ENCODE measurements at regions not wholly inside any gene's neighbourhood (a gene's known extent, or its start where the extent isn't known, plus 50 kb on each side); places are given as distances from the start of the nearest gene placed in this dataset.

DNA sequence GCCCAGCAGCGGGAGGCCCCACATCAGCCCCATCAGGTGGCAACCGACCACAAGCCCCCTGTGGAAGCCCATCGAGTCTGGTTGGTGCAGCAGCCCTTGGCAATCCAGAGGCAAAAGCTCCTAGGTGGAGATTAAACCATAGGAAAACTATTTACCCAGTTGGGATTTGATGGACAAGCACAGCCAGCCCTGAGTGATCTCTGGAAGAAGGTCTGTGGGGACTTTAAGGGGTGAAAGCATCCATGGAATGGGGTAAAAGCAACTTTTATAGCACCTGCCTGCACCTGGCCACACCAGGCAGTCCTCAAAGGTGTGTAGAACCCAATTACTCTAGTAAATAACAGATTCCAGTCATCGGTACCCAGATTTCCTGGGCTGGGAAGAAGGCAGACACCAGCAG is 206.3 kb downstream of the IGSF11 start:
- intact Hi-C loops (cut with DNase I) = no loop called here
- TF ChIP-seq, protein P1, sequence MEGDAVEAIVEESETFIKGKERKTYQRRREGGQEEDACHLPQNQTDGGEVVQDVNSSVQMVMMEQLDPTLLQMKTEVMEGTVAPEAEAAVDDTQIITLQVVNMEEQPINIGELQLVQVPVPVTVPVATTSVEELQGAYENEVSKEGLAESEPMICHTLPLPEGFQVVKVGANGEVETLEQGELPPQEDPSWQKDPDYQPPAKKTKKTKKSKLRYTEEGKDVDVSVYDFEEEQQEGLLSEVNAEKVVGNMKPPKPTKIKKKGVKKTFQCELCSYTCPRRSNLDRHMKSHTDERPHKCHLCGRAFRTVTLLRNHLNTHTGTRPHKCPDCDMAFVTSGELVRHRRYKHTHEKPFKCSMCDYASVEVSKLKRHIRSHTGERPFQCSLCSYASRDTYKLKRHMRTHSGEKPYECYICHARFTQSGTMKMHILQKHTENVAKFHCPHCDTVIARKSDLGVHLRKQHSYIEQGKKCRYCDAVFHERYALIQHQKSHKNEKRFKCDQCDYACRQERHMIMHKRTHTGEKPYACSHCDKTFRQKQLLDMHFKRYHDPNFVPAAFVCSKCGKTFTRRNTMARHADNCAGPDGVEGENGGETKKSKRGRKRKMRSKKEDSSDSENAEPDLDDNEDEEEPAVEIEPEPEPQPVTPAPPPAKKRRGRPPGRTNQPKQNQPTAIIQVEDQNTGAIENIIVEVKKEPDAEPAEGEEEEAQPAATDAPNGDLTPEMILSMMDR (IDR thresholded peaks at IDR 0.05) = no peak
- H3K27me3 ChIP-seq (ENCODE audit: insufficient read depth in 3 of 3, low read length in 2 of 3) = peaks cover 0 to 7% (median 0%) of the 10 kb centered on the region in 3 donors
- no peak overlapping the region for H3K27ac ChIP-seq
- H3K36me3 ChIP-seq (ENCODE audit: insufficient read depth in 1 of 2, low read depth in 1 of 2) = no peaks in the 10 kb centered on the region
- WGBS, 3 donors = 74 to 80% (median 75%) methylated on average over 4 of the region's 4 CpGs
- H3K4me3 ChIP-seq = no peak overlapping the region
- H3K4me1 ChIP-seq = no peaks in the 10 kb centered on the region
- ATAC-seq (no peak), DNase-seq (no peak)
- no peaks in the 10 kb centered on the region for H3K9me3 ChIP-seq

DNA sequence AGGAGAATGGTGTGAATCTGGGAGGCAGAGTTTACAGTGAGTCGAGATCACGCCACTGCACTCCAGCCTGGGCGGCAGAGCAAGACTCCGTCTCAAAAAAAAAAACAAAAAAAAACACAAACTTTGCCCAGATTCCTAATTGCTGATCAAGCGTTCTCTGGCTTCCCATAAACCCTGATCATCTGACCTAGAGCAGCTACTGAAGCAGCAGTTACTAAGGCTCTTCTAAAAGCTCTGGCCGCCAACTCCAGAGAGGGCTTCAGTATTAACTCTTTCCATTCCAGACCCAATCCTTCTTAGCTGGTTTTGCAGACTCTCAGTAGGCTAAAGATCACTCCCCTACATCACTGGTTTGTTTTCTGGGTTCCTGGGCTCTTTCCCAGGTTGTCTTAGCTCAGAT is 201.6 kb downstream of the IGSF11 start:
- H3K27me3 ChIP-seq (ENCODE audit: insufficient read depth in 3 of 3, low read length in 2 of 3) = no peaks in the 10 kb centered on the region
- intact Hi-C loops (cut with DNase I) = no loop called here
- 35 to 52% (median 41%) methylated on average over 6 of the region's 6 CpGs for WGBS, 3 donors

DNA sequence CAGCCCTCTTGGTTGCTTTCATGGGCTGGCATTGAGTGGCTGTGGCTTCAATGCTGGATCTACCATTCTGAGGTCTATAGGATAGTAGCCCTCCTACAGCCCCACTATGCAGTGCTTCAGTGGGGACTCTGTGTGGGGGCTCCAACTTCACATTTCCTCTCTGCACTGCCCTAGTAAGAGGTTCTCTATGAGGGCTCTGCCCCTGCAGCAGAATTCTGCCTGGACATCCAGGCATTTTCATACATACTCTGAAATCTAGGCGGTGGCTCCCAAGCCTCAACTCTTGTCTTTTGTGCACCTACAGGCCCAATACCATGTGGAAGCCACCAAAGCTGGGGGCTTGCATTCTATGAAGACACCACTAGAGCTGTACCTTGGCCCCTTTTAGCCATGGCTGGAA is 195.8 kb downstream of the IGSF11 start:
- no peak overlapping the region for H3K27ac ChIP-seq
- intact Hi-C loops (cut with DNase I) = no loop called here
- 27 to 95% (median 43%) methylated on average over 1 of the region's 1 CpG for WGBS, 3 donors
- H3K27me3 ChIP-seq (ENCODE audit: insufficient read depth in 3 of 3, low read length in 2 of 3) = no peaks in the 10 kb centered on the region
- H3K4me3 ChIP-seq = no peak overlapping the region
- TF ChIP-seq, protein P1 (IDR thresholded peaks at IDR 0.05) = no peak
- H3K36me3 ChIP-seq (ENCODE audit: insufficient read depth in 1 of 2, low read depth in 1 of 2) = no peaks in the 10 kb centered on the region
- H3K9me3 ChIP-seq = peaks cover 8% of the 10 kb centered on the region
- ATAC-seq = no peak
- H3K4me1 ChIP-seq = no peaks in the 10 kb centered on the region
- no peak for DNase-seq

More for the DNA sequence above, 201.6 kb downstream of the IGSF11 start:
- TF ChIP-seq, protein P1 (IDR thresholded peaks at IDR 0.05) = no peak
- no peak overlapping the region for H3K27ac ChIP-seq
- H3K9me3 ChIP-seq = no peaks in the 10 kb centered on the region
- H3K4me1 ChIP-seq = no peaks in the 10 kb centered on the region
- no peaks in the 10 kb centered on the region for H3K36me3 ChIP-seq (ENCODE audit: insufficient read depth in 1 of 2, low read depth in 1 of 2)
- DNase-seq = no peak
- no peak for ATAC-seq
- H3K4me3 ChIP-seq = no peak overlapping the region

DNA sequence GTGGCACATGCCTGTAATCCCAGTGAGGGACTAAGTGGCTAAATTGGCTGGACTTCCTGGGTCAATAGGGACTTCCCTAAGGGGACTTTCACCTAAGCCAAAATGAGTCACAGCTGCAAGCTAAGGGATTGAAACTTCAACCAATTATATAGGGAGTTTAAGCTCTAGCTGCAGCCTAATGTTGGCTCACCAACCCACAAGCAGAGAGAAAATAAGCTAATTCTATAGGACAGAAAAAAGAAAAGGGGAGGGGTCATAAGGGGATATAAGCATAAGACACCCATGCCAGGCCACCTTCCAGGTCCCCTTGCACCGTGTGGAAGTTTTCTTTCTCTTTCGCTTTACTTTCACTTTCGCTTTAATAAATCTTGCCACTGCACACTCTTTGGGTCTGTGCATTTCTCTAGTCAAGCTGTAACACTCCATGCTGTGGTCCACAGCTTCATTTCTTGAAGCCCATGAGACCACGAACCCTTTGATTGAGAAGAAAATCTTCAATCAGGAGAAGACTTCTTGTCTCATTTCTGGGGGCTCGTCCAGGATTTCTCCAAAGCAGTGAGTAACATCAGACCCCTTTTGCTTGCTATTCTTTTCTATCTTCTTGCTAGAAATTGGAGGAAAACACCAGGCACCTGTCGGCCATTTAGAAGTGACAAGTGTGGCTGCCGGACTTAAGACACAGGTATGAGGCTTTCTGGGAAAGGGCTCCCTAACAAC is 192.3 kb downstream of the IGSF11 start:
- TF ChIP-seq, protein P1 (IDR thresholded peaks at IDR 0.05) = no peak
- no peak for DNase-seq
- no peak for ATAC-seq
- H3K4me1 ChIP-seq = no peaks in the 10 kb centered on the region
- H3K4me3 ChIP-seq = no peak overlapping the region
- peaks cover 8% of the 10 kb centered on the region for H3K9me3 ChIP-seq
- H3K27me3 ChIP-seq (ENCODE audit: insufficient read depth in 3 of 3, low read length in 2 of 3) = no peaks in the 10 kb centered on the region
- intact Hi-C loops (cut with DNase I) = no loop called here
- no peak overlapping the region for H3K27ac ChIP-seq
- H3K36me3 ChIP-seq (ENCODE audit: insufficient read depth in 1 of 2, low read depth in 1 of 2) = no peaks in the 10 kb centered on the region
- WGBS, 3 donors = 91 to 92% (median 92%) methylated on average over 7 of the region's 7 CpGs

DNA sequence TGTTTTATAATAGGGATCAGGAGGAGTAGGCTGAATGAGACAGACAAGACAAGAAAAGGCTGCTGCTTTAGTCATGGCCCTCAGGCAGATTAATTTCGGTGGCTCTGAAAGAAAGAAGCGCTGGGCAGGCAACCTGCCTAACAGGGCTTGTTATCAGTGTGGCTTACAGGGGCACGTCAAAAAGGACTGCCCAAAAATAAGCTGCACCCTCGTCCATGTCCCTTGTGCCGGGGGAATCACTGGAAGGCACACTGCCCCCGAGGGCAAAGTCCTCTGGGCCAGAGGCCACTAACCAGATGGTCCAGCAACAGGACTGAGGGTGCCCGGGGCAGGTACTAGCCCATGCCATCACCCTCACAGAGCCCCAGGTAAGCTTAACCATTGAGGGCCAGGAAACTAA is 188.5 kb downstream of the IGSF11 start:
- Histone ChIP-seq H3K9me3 (peaks cover 8% of the 10 kb centered on the region), H3K27ac (no peak overlapping the region), H3K4me1 (no peaks in the 10 kb centered on the region), H3K4me3 (no peak overlapping the region), H3K27me3 (ENCODE audit: insufficient read depth in 3 of 3, low read length in 2 of 3) (no peaks in the 10 kb centered on the region), H3K36me3 (ENCODE audit: insufficient read depth in 1 of 2, low read depth in 1 of 2) (no peaks in the 10 kb centered on the region)
- TF ChIP-seq, protein P1 (IDR thresholded peaks at IDR 0.05) = no peak
- ATAC-seq (no peak), DNase-seq (no peak)
- intact Hi-C loops (cut with DNase I) = no loop called here
- 84 to 85% (median 85%) methylated on average over 7 of the region's 7 CpGs for WGBS, 3 donors
